OCI-LY7 (cell line): ENCODE measurements at regions not wholly inside any gene's neighbourhood (a gene's known extent, or its start where the extent isn't known, plus 50 kb on each side); places are given as distances from the start of the nearest gene placed in this dataset.

ENCODE experiments used
- BruUV-seq: library from RNA; stranded (reverse); fragments of 400-500 nt; replicated peaks from 2 replicates; lab custom pipeline; 2021; lab: Mats Ljungman, UMichigan
- CTCF ChIA-PET: fragments of 300-600 bp; sonication (Branson Sonifier 250); formaldehyde crosslinking; loops from one replicate; lab custom pipeline; 2022; ENCODE audit warnings: antibody characterized with exemption; ENCODE audit not compliant: unreplicated experiment; lab: Charles Lee
- POLR2A ChIA-PET: fragments of 300-600 bp; sonication (Branson Sonifier 250); formaldehyde crosslinking; loops from one replicate; lab custom pipeline; 2022; ENCODE audit warnings: antibody characterized with exemption; lab: Charles Lee
- DNase-seq: peaks from one replicate; pipeline ENCODE4 v3.0.0-alpha.2; 2015; ENCODE audit warnings: low spot score
- H2AFZ ChIP-seq: fragments of 200-600 bp; sonication (generic), shearing (Covaris generic); 2 replicates; pipeline ENCODE4 v1.6.1; 2014; ENCODE audit warnings: mild to moderate bottlenecking, antibody characterized with exemption, low read length, moderate library complexity
- H3K27ac ChIP-seq: fragments of 200-600 bp; sonication (generic); 2 replicates; pipeline ENCODE4 v1.5.1; 2014; ENCODE audit warnings: mixed run types, low read depth, mild to moderate bottlenecking, moderate library complexity, low read length, inconsistent platforms; ENCODE audit not compliant: poor library complexity, severe bottlenecking
- H3K36me3 ChIP-seq: fragments of 200-600 bp; sonication (generic); 2 replicates; pipeline ENCODE4 v1.6.1; 2014; ENCODE audit warnings: mild to moderate bottlenecking, antibody characterized with exemption, low read length, moderate library complexity, mixed read lengths; ENCODE audit not compliant: insufficient read depth
- H3K4me1 ChIP-seq: fragments of 200-600 bp; sonication (generic); 2 replicates; pipeline ENCODE4 v1.5.1; 2014; ENCODE audit warnings: mild to moderate bottlenecking, low read length; ENCODE audit not compliant: insufficient read depth, poor library complexity, severe bottlenecking
- H3K4me2 ChIP-seq: fragments of 200-600 bp; sonication (generic); 2 replicates; pipeline ENCODE4 v1.6.1; 2014; ENCODE audit warnings: mild to moderate bottlenecking, low read length
- H3K4me3 ChIP-seq: fragments of 200-600 bp; sonication (generic); 2 replicates; pipeline ENCODE4 v1.5.1; 2014; ENCODE audit warnings: mild to moderate bottlenecking, low read depth, low read length; ENCODE audit not compliant: poor library complexity, severe bottlenecking
- H3K79me2 ChIP-seq: fragments of 200-600 bp; sonication (generic); 2 replicates; pipeline ENCODE4 v1.6.1; 2016; ENCODE audit warnings: low read depth, mild to moderate bottlenecking, low read length, moderate library complexity, mixed read lengths; ENCODE audit not compliant: insufficient read depth
- H3K9me2 ChIP-seq: fragments of 200-600 bp; sonication (generic); 2 replicates; pipeline ENCODE4 v1.6.1; 2016; ENCODE audit warnings: mild to moderate bottlenecking, low read length, mixed read lengths; ENCODE audit not compliant: insufficient read depth
- H3K9me3 ChIP-seq: fragments of 200-600 bp; sonication (generic); 2 replicates; pipeline ENCODE4 v1.6.1; 2014; ENCODE audit warnings: mild to moderate bottlenecking, mixed run types, low read length, mixed read lengths
- H4K20me1 ChIP-seq: fragments of 200-600 bp; sonication (generic); 2 replicates; pipeline ENCODE4 v1.6.1; 2014; ENCODE audit warnings: mild to moderate bottlenecking, antibody characterized with exemption, low read length, moderate library complexity, mixed read lengths; ENCODE audit not compliant: insufficient read depth
- EZH2phosphoT487 ChIP-seq: fragments of 200-600 bp; sonication (generic); IDR thresholded peaks from 2 replicates; pipeline ENCODE4 v1.6.1; 2018; ENCODE audit warnings: low read depth, borderline replicate concordance, mild to moderate bottlenecking, mixed run types, antibody characterized with exemption, low read length, moderate library complexity, mixed read lengths
- intact Hi-C: fragments of 100-400 bp; cut with micrococcal nuclease; formaldehyde crosslinking; loops from one replicate; pipeline ENCODE4 v1.10.0; 2022; ENCODE audit not compliant: unreplicated experiment
- TF ChIP-seq, protein P1 (sequence below): fragments of 200-600 bp; sonication (generic); conservative IDR thresholded peaks from 2 replicates; pipeline ENCODE4 v1.5.1; 2014; ENCODE audit warnings: mild to moderate bottlenecking, antibody characterized with exemption, low read length, moderate library complexity, mixed read lengths

DNA sequence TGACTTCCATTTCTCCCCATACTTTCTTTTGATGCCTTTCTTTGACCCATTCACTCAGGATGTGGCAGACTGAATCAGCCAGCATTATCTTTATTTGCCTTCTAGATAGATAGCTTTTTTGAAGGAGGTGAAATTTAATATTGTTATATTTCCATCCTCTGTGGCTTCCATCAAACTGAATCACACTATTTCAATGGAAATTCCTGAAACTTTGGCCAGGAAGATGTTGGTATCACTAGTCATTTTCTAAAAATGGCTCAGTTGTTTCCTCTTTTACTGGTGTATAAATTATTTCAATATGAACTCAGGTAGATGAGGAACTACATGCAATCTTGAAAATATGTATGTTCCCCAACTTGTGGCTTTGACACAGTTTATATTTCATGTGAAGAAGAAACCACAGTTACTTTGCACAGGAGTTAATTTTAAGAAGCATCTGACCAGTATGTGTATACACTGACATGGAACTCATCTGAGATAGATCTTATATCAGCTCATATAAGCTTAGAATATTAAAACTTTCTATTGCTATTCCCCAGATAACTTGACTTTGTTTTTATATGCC is 248.3 kb downstream of the CGGBP1 start:
- Histone ChIP-seq H3K36me3 (no peaks in the 10 kb centered on the region), H3K4me1 (no peaks in the 10 kb centered on the region), H3K27ac (no peak overlapping the region), H3K9me3 (no peaks in the 10 kb centered on the region), H3K4me3 (no peak overlapping the region), H3K79me2 (no peaks in the 10 kb centered on the region), H3K9me2 (no peaks in the 10 kb centered on the region), H4K20me1 (no peaks in the 10 kb centered on the region), H2AFZ (no peak overlapping the region), H3K4me2 (no peak overlapping the region)
- no TSS peak for BruUV-seq
- CTCF ChIA-PET = no interaction called here
- no peak for TF ChIP-seq EZH2phosphoT487
- TF ChIP-seq, protein P1, sequence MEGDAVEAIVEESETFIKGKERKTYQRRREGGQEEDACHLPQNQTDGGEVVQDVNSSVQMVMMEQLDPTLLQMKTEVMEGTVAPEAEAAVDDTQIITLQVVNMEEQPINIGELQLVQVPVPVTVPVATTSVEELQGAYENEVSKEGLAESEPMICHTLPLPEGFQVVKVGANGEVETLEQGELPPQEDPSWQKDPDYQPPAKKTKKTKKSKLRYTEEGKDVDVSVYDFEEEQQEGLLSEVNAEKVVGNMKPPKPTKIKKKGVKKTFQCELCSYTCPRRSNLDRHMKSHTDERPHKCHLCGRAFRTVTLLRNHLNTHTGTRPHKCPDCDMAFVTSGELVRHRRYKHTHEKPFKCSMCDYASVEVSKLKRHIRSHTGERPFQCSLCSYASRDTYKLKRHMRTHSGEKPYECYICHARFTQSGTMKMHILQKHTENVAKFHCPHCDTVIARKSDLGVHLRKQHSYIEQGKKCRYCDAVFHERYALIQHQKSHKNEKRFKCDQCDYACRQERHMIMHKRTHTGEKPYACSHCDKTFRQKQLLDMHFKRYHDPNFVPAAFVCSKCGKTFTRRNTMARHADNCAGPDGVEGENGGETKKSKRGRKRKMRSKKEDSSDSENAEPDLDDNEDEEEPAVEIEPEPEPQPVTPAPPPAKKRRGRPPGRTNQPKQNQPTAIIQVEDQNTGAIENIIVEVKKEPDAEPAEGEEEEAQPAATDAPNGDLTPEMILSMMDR = no peak
- no peak for DNase-seq
- POLR2A ChIA-PET = no interaction called here
- intact Hi-C loops = no loop called here

- BruUV-seq = no TSS peak
- no peaks in the 10 kb centered on the region for H3K36me3 ChIP-seq
Observed at GRCh38 chr3:87805670-87806069, 253.1 kb downstream of the CGGBP1 start.

DNA sequence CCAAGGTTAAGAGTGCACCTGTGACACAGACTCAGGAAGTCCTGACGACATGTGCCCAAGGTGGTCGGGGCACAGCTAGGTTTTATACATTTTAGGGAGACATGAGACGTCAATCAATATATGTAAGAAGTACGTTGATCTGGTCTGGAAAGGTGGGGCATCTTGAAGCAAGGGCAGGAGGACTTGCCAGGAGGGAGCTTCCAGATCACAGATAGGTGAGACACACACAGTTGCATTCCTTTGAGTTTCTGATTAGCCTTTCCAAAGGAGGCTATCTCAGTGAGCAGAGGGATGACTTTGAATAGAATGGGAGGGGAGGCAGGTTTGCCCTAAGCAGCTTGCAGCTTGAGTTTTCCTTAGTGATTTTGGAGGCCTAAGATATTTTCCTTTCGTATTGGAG is 257.4 kb downstream of the CGGBP1 start:
- no peaks in the 10 kb centered on the region for H3K36me3 ChIP-seq
- no peak overlapping the region for H3K4me3 ChIP-seq
- ChIA-PET POLR2A (no interaction called here), CTCF (no interaction called here)
- no peaks in the 10 kb centered on the region for H3K79me2 ChIP-seq
- H3K9me2 ChIP-seq = no peaks in the 10 kb centered on the region
- H3K4me2 ChIP-seq = no peak overlapping the region
- BruUV-seq = no TSS peak
- H4K20me1 ChIP-seq = no peaks in the 10 kb centered on the region
- no peak overlapping the region for H3K27ac ChIP-seq
- H3K9me3 ChIP-seq = no peaks in the 10 kb centered on the region
- TF ChIP-seq, protein P1 = no peak
- TF ChIP-seq EZH2phosphoT487 = no peak
- H2AFZ ChIP-seq = no peak overlapping the region
- H3K4me1 ChIP-seq = no peaks in the 10 kb centered on the region
- DNase-seq = no peak
- intact Hi-C loops = no loop called here

More at GRCh38 chr3:87805670-87806069, 253.1 kb downstream of the CGGBP1 start:
- no peak for DNase-seq
- POLR2A ChIA-PET = no interaction called here
- H3K79me2 ChIP-seq = no peaks in the 10 kb centered on the region
- no peaks in the 10 kb centered on the region for H4K20me1 ChIP-seq
- H3K4me1 ChIP-seq = no peaks in the 10 kb centered on the region
- no peaks in the 10 kb centered on the region for H3K9me3 ChIP-seq
- CTCF ChIA-PET = no interaction called here
- TF ChIP-seq, protein P1 = no peak
- H3K9me2 ChIP-seq = no peaks in the 10 kb centered on the region
- no peak overlapping the region for H2AFZ ChIP-seq
- no peak overlapping the region for H3K27ac ChIP-seq
- H3K4me2 ChIP-seq = no peak overlapping the region
- intact Hi-C loops = no loop called here
- no peak overlapping the region for H3K4me3 ChIP-seq
